ENCODE measurements at regions not wholly inside any gene's neighbourhood (a gene's known extent, or its start where the extent isn't known, plus 50 kb on each side); places are given as distances from the start of the nearest gene placed in this dataset.

- TF ChIP-seq CREB1 (CRISPR knock-in tag; IDR thresholded peaks at IDR 0.05; ENCODE audit: low read depth): no peak
- no peak for TF ChIP-seq EZH2phosphoT487 (IDR thresholded peaks at IDR 0.05; ENCODE audit: unreplicated experiment)
These were observed 138.0 kb downstream of the SHOX start (continued) for GRCh38 chrX:768596-768995.

- Histone ChIP-seq H4K20me1 (replicated peaks; ENCODE audit: insufficient read depth) (no peaks in the 10 kb centered on the region), H3K27ac (ENCODE audit: low read depth) (no peak overlapping the region), H3F3A (replicated peaks; ENCODE audit: low read depth) (no peaks in the 10 kb centered on the region), H2AFZ (no peak overlapping the region), H3K4me3 (no peak overlapping the region), H3K36me3 (ENCODE audit: insufficient read depth) (no peaks in the 10 kb centered on the region), H3K9me2 (ENCODE audit: insufficient read depth) (no peaks in the 10 kb centered on the region), H3K27me3 (ENCODE audit: insufficient read depth) (no peaks in the 10 kb centered on the region), H3K79me2 (replicated peaks; ENCODE audit: insufficient read depth) (no peaks in the 10 kb centered on the region), H3K4me1 (ENCODE audit: insufficient read depth) (no peaks in the 10 kb centered on the region), H3K4me2 (no peak overlapping the region)
- DNase-seq (ENCODE audit: low spot score) (no peak), ATAC-seq (no peak)
- Mint-ChIP-seq H3K27me3 (ENCODE audit: insufficient read depth, low read depth, poor library complexity) (peaks cover 4% of the 10 kb centered on the region), H3K4me3 (no peak overlapping the region), H3K9me3 (peaks cover 93% of the 10 kb centered on the region), H3K4me1 (no peaks in the 10 kb centered on the region), H3K27ac (no peak overlapping the region), H3K36me3 (ENCODE audit: low read depth) (peaks cover 43% of the 10 kb centered on the region)
- TF ChIP-seq NANOG (IDR thresholded peaks at IDR 0.05; ENCODE audit: borderline replicate concordance) (no peak), CREB1 (CRISPR knock-in tag; IDR thresholded peaks at IDR 0.05; ENCODE audit: low read depth) (no peak), EZH2 (IDR thresholded peaks at IDR 0.05; ENCODE audit: low read depth, unreplicated experiment) (no peak), REST (IDR thresholded peaks at IDR 0.05; ENCODE audit: unreplicated experiment) (no peak)
These were observed 128.3 kb downstream of the SHOX start for GRCh38 chrX:758917-759316.

GRCh38 chrX:750812-751211, 120.2 kb downstream of the SHOX start:
- H3K4me3 ChIP-seq: no peak overlapping the region
- no peaks in the 10 kb centered on the region for H3K4me1 ChIP-seq (ENCODE audit: insufficient read depth)
- no peaks in the 10 kb centered on the region for H4K20me1 ChIP-seq (replicated peaks; ENCODE audit: insufficient read depth)
- ATAC-seq (no peak), DNase-seq (ENCODE audit: low spot score) (no peak)
- no peak overlapping the region for H3K4me2 ChIP-seq
- no peaks in the 10 kb centered on the region for H3K4me1 Mint-ChIP-seq
- no peaks in the 10 kb centered on the region for H3K79me2 ChIP-seq (replicated peaks; ENCODE audit: insufficient read depth)
- peaks cover 2% of the 10 kb centered on the region for H3K27me3 Mint-ChIP-seq (ENCODE audit: insufficient read depth, low read depth, poor library complexity)
- no peak overlapping the region for H3K27ac Mint-ChIP-seq
- H3K27me3 ChIP-seq (ENCODE audit: insufficient read depth): no peaks in the 10 kb centered on the region
- H3F3A ChIP-seq (replicated peaks; ENCODE audit: low read depth): no peaks in the 10 kb centered on the region
- H3K9me3 Mint-ChIP-seq: peaks cover 89% of the 10 kb centered on the region
- H3K36me3 Mint-ChIP-seq (ENCODE audit: low read depth): peaks cover 34% of the 10 kb centered on the region
- H3K4me3 Mint-ChIP-seq: no peak overlapping the region
- TF ChIP-seq NANOG (IDR thresholded peaks at IDR 0.05; ENCODE audit: borderline replicate concordance): no peak
- H3K9me2 ChIP-seq (ENCODE audit: insufficient read depth): no peaks in the 10 kb centered on the region
- no peaks in the 10 kb centered on the region for H3K36me3 ChIP-seq (ENCODE audit: insufficient read depth)
- no peak overlapping the region for H3K27ac ChIP-seq (ENCODE audit: low read depth)
- no peak overlapping the region for H2AFZ ChIP-seq

- no peak overlapping the region for H3K4me3 ChIP-seq
- H3K36me3 ChIP-seq (ENCODE audit: insufficient read depth): no peaks in the 10 kb centered on the region
- H3K27me3 ChIP-seq (ENCODE audit: insufficient read depth): no peaks in the 10 kb centered on the region
- Mint-ChIP-seq H3K27me3 (ENCODE audit: insufficient read depth, low read depth, poor library complexity) (peaks cover 2% of the 10 kb centered on the region), H3K4me1 (no peaks in the 10 kb centered on the region), H3K36me3 (ENCODE audit: low read depth) (peaks cover 34% of the 10 kb centered on the region), H3K9me3 (peaks cover 91% of the 10 kb centered on the region), H3K27ac (no peak overlapping the region), H3K4me3 (no peak overlapping the region)
- no peak overlapping the region for H3K4me2 ChIP-seq
- no peak overlapping the region for H3K27ac ChIP-seq (ENCODE audit: low read depth)
- H3K4me1 ChIP-seq (ENCODE audit: insufficient read depth): no peaks in the 10 kb centered on the region
- 0 out of 2 replicates have a peak overlapping the region, but pooled peaks have one; percentile 74 for H2AFZ ChIP-seq
- H3K9me2 ChIP-seq (ENCODE audit: insufficient read depth): no peaks in the 10 kb centered on the region
- ATAC-seq (no peak), DNase-seq (ENCODE audit: low spot score) (no peak)
- no peaks in the 10 kb centered on the region for H4K20me1 ChIP-seq (replicated peaks; ENCODE audit: insufficient read depth)
- no peaks in the 10 kb centered on the region for H3K79me2 ChIP-seq (replicated peaks; ENCODE audit: insufficient read depth)
- no peaks in the 10 kb centered on the region for H3F3A ChIP-seq (replicated peaks; ENCODE audit: low read depth)
- TF ChIP-seq CTCF (conservative IDR thresholded peaks at IDR 0.05; ENCODE audit: low read depth in 2 of 2) (no peak), POLR2AphosphoS5 (IDR thresholded peaks at IDR 0.05; ENCODE audit: low read depth) (no peak)
These were observed 119.7 kb downstream of the SHOX start for GRCh38 chrX:750263-750662.

All from GM23338 (cell line).